NT2/D1 (cell line): ENCODE measurements at regions not wholly inside any gene's neighbourhood (a gene's known extent, or its start where the extent isn't known, plus 50 kb on each side); places are given as distances from the start of the nearest gene placed in this dataset.
"Not testable (repeated sequence)": the region's sequence is repeated elsewhere in the genome, so short reads cannot be mapped to it uniquely, and the experiment has no call there.

Experiments
- DNase-seq: peaks from one replicate; pipeline ENCODE4 v3.0.0-alpha.2; 2011; ENCODE audit warnings: low read depth, low spot score
- H3K27me3 ChIP-seq: 2 replicates; pipeline ENCODE4 v1.6.0; 2011; ENCODE audit warnings: mild to moderate bottlenecking; ENCODE audit not compliant: insufficient read length, insufficient read depth
- H3K36me3 ChIP-seq: 2 replicates; pipeline ENCODE4 v1.6.1; 2011; ENCODE audit warnings: mild to moderate bottlenecking, low read length, mixed read lengths; ENCODE audit not compliant: insufficient read depth, insufficient read length
- H3K4me1 ChIP-seq: 2 replicates; pipeline ENCODE4 v1.5.1; 2011; ENCODE audit not compliant: insufficient read depth, insufficient read length
- H3K4me3 ChIP-seq: 2 replicates; pipeline ENCODE4 v1.5.1; 2011; ENCODE audit warnings: low read depth; ENCODE audit not compliant: insufficient read length
- H3K9ac ChIP-seq: 2 replicates; pipeline ENCODE4 v1.6.0; 2011; ENCODE audit warnings: low read depth; ENCODE audit not compliant: insufficient read length
- H3K9me3 ChIP-seq: 2 replicates; pipeline ENCODE4 v1.5.1; 2011; ENCODE audit warnings: mild to moderate bottlenecking, low read length; ENCODE audit not compliant: insufficient read depth
- SUZ12 ChIP-seq: IDR thresholded peaks from 2 replicates; pipeline ENCODE4 v1.6.1; 2011; ENCODE audit not compliant: insufficient read length, insufficient read depth; ENCODE audit errors: extremely low read depth
- YY1 ChIP-seq: IDR thresholded peaks from 2 replicates; pipeline ENCODE4 v1.6.1; 2011; ENCODE audit not compliant: insufficient read length, insufficient read depth
- ZNF274 ChIP-seq: IDR thresholded peaks from 2 replicates; pipeline ENCODE4 v1.6.1; 2011; ENCODE audit warnings: mild to moderate bottlenecking, low read depth, low read length

DNA sequence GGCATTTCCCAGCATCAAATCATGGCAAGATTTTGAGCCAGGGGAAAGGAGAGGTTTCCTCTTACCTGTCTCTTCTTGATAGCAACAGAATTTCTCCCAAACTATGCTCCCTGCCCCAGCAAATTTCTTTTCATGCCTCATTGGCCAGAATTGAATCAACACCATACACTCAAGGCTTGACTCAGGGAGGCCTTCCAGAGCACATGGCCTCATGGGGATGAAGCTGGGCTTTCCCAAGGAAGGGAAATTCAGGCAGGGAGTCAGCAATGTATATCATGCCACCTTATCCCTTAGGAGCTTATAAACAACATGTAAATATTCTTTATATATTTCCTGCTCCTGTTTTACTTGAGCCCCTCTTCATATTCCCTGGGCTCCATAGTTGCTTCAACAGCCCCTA is 62.1 kb downstream of the ARF6 start:
- no peak for DNase-seq
- H3K4me1 ChIP-seq = no peaks in the 10 kb centered on the region
- H3K36me3 ChIP-seq = no peaks in the 10 kb centered on the region
- H3K4me3 ChIP-seq = no peak overlapping the region
- TF ChIP-seq YY1 = no peak
- no peak for TF ChIP-seq SUZ12
- TF ChIP-seq ZNF274 = no peak
- no peak overlapping the region for H3K9ac ChIP-seq
- H3K9me3 ChIP-seq = no peaks in the 10 kb centered on the region
- no peaks in the 10 kb centered on the region for H3K27me3 ChIP-seq

DNA sequence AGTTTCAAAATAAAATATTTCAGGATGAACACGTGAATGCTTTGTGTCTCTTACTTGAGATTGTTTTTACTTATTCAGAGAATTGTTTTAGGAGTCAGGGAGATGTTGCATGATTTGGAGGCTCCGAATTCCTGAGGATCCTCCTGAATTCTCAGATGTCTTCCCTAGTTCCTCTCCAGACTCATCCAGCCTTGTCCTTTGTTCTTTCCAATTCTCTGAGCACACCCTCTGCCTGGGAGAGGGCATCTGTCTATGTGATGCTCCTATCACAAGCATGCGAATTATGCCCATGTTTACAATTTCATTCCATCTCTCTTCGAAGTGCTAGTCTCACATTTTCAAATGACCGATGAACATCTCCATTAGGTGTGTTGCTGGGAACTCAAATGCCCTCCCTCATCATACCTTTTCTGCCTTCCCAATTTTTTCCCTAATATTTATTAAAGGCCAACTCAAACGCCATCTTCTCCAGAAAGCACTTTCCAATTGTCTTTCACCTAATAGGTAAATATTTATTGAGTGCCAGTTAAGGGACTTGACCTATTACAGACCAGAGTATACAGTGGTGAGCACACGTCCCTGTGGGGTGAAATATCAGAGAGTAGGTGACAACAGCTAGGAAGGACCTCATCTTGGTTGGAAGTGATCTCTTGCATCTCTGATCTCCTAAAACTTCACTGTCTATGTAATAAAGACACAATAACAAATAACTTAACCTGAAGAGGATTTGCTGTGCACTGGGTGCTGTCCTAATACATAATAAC is 64.4 kb downstream of the ARF6 start:
- H3K27me3 ChIP-seq = no peaks in the 10 kb centered on the region
- no peaks in the 10 kb centered on the region for H3K9me3 ChIP-seq
- H3K9ac ChIP-seq = no peak overlapping the region
- TF ChIP-seq YY1 (no peak), SUZ12 (no peak), ZNF274 (no peak)
- no peak for DNase-seq
- H3K4me3 ChIP-seq = no peak overlapping the region
- no peaks in the 10 kb centered on the region for H3K4me1 ChIP-seq
- no peaks in the 10 kb centered on the region for H3K36me3 ChIP-seq

DNA sequence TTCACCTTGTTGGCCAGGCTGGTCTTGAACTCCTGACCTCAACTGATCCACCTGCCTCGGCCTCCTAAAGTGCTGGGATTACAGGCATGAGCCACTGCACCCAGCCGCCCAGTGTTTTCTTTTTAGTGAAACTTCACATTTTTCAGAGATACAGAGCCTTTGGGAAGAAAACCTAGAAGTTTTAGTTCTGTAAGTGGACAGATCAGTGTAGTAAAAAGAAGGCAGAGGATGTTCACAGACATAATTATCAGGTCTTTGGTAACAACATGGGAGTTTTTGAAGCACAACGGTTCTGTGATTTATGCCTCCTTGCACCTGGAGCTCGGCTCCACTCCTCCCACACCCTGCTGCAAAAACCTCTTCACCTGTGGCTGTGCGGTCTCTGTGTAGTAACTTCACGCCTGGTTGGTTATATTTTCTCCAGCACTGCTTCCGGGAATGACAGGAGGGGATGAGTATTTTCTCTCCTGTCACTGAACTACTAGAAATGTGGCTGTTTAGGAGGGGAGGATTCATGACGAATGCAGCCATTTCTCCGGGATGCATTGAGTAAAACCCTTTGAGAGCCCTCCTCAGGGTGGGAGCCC is 67.0 kb downstream of the ARF6 start:
- no peak for TF ChIP-seq YY1
- no peak for TF ChIP-seq SUZ12
- no peak for TF ChIP-seq ZNF274
- no peak overlapping the region for H3K4me3 ChIP-seq
- no peak overlapping the region for H3K9ac ChIP-seq
- no peaks in the 10 kb centered on the region for H3K4me1 ChIP-seq
- no peaks in the 10 kb centered on the region for H3K27me3 ChIP-seq
- no peaks in the 10 kb centered on the region for H3K9me3 ChIP-seq
- no peak for DNase-seq
- no peaks in the 10 kb centered on the region for H3K36me3 ChIP-seq

DNA sequence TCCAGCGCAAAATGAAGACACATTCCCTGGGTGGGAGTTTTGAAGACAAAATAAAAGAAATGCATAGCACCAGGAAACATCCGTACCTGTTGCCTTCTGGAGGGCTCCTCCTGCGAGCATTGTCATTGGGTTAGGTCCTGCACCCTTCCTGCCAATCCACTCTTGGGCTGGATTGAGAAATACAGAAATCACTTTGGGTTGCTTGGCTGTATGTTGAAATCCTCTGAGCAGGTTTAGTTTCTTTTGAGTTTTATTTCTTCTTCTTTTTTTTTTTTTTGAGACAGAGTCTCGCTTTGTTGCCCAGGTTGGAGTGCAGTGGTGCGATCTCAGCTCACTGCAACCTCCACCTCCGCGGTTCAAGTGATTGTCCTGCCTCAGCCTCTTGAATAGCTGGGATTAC is 67.6 kb downstream of the ARF6 start:
- TF ChIP-seq SUZ12 (no peak), YY1 (no peak), ZNF274 (no peak)
- no peak overlapping the region for H3K9ac ChIP-seq
- no peaks in the 10 kb centered on the region for H3K4me1 ChIP-seq
- H3K36me3 ChIP-seq = no peaks in the 10 kb centered on the region
- H3K4me3 ChIP-seq = no peak overlapping the region
- H3K9me3 ChIP-seq = no peaks in the 10 kb centered on the region
- no peak for DNase-seq
- no peaks in the 10 kb centered on the region for H3K27me3 ChIP-seq

DNA sequence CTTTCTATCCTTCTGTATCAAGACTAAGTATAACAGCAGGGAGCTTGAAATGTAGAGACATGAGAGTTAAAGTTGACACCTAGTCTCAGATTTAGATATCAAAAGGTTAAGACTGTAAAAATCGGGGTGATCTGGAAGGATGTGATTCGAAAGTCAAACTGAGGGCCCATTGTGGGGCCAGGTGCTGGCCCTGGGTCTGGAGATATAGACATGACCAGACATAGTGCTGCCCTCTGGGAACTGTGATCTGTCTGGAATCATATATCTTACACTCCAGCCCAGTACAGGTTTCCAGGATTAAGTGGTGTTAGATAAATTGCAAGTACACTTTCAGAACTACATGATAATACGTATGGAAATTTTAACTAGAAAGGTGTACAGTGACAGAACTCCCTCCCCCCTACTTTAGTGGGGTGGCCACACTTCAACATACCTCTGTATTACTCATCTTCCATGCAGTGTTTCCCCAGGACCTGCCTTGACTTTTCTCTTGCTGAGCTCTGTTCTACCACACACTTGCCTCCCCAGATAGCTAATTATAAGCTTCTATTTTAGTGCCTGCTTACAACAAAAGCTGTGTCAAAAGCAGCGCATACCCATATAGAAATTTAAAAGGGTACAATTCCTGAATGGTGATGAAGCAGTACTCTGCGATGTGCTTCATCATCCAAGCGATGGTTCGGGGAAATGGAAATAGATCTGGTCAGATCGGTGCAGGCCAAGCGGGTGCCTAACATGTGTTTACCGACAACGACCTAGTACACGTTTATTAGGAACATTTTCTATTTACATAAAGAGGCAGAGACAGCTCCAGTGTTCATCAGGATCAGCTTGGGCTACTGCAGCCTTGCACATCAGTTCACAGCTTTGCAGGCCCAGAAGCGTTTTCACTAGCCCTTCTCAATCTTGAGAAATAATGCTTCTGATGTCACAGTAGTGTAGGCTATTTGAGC is 68.7 kb downstream of the ARF6 start:
- no peaks in the 10 kb centered on the region for H3K27me3 ChIP-seq
- no peak for DNase-seq
- H3K9me3 ChIP-seq = no peaks in the 10 kb centered on the region
- no peaks in the 10 kb centered on the region for H3K4me1 ChIP-seq
- H3K36me3 ChIP-seq = no peaks in the 10 kb centered on the region
- no peak overlapping the region for H3K9ac ChIP-seq
- no peak overlapping the region for H3K4me3 ChIP-seq
- no peak for TF ChIP-seq SUZ12
- TF ChIP-seq ZNF274 = no peak
- no peak for TF ChIP-seq YY1

DNA sequence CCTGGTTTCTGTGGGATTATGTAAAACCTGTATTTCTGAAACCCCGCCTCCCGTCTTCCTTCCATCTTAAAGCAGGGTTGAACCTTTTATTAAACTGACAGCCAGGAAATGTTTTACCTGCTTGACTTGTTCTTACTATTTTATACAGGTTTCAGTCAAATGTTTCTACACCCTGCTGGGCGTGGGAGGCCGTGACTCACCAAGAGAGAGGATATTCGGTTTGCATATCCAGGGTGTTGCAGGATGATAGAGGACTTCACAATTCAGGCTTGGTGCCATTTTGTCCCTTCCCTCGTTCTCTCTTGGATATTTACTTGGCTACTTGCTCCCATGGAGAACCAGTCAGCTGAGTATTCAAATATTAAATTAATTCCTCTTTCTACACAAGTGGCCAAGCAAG is 69.7 kb downstream of the ARF6 start:
- no peak overlapping the region for H3K4me3 ChIP-seq
- H3K27me3 ChIP-seq = no peaks in the 10 kb centered on the region
- no peak overlapping the region for H3K9ac ChIP-seq
- TF ChIP-seq YY1 (no peak), ZNF274 (no peak), SUZ12 (no peak)
- H3K4me1 ChIP-seq = no peaks in the 10 kb centered on the region
- no peaks in the 10 kb centered on the region for H3K9me3 ChIP-seq
- no peaks in the 10 kb centered on the region for H3K36me3 ChIP-seq
- DNase-seq = no peak

DNA sequence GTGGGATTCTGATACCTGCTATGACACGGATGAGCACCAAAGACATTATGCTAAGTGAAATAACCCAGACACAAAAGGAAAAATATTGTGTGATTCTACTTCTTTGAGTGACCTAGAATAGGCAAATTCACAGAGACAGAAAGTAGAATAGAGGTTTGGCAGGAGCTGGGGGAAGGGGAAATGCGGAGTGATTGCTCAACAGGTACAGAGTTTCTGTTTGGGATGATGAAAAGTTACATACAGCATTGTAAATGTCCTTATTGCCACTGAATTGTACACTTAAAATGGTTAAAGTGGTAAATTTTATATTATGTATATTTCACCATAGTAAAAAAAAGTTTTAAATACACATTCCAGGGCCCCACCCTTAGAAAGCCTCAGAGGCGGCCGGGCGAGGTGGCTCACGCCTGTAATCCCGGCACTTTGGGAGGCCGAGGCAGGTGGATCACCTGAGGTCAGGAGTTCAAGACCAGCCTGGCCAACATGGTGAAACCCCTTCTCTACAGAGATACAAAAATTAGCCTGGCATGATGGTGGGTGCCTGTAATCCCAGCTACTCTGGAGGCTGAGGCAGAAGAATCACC is 72.3 kb downstream of the ARF6 start:
- H3K36me3 ChIP-seq, H3K4me3 ChIP-seq, DNase-seq, H3K9ac ChIP-seq, H3K9me3 ChIP-seq, H3K27me3 ChIP-seq, H3K4me1 ChIP-seq: not testable (repeated sequence)
